HG03060 (cell line): ENCODE measurements at regions not wholly inside any gene's neighbourhood (a gene's known extent, or its start where the extent isn't known, plus 50 kb on each side); places are given as distances from the start of the nearest gene placed in this dataset.

Source experiments
- ATAC-seq: cut with Tn5 transposase; IDR thresholded peaks from one replicate; pipeline ENCODE4 v1.9.1; 2021; ENCODE audit warnings: low read depth, moderate number of reproducible peaks; ENCODE audit not compliant: unreplicated experiment

- ATAC-seq, result no peak
Observed at GRCh38 chrX:26008042-26008441, 130.1 kb upstream of the MAGEB18 start.

- ATAC-seq, result no peak
Observed at GRCh38 chrX:26008691-26009090, 129.5 kb upstream of the MAGEB18 start.

- ATAC-seq, result no peak
Observed at GRCh38 chrX:26019386-26019785, 118.8 kb upstream of the MAGEB18 start.

GRCh38 chrX:26026179-26026578, 112.0 kb upstream of the MAGEB18 start:
- no peak for ATAC-seq

- no peak for ATAC-seq
Observed at GRCh38 chrX:26032111-26032912, 105.8 kb upstream of the MAGEB18 start.

DNA sequence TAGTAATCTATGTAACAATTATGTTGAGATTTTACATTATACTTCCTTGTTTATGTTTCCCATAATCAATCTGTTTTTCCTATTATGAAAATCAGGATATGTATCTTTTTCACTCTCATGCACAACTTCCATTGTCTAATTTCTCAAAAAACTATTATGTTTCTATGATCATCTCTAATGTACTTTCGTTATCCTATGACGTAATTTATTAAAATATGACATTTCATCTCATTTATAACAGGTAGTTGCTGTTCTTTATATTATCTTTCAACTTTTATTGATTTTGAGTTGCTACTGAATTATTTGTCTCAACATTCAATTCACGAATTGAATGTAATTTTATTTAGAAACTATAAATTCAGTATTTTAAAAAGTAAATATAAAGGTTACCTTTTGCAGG, 100.8 kb upstream of the MAGEB18 start:
- ATAC-seq, result no peak

- no peak for ATAC-seq
Observed at GRCh38 chrX:26050099-26050498, 88.0 kb upstream of the MAGEB18 start.

- no peak for ATAC-seq
Observed at GRCh38 chrX:26070882-26071281, 67.3 kb upstream of the MAGEB18 start.

DNA sequence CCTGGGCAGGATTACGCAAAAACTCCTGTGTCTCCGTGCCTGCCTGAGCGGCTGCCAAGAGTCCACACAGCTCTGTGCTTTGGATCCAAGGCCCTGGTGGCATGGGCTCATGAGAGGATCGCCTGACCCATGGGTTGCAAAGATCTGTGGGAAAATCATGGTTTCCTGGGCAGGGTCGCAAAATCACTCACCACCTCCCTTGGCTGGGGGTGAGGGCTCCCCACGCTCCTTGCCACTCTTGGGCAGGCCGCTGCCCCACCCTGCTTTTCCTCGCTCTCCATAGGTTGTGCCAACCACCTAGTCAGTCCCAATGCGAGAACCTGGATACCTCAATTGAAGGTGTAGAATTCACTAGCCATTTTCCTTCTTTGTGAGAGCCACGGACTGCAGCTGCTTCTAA, 66.5 kb upstream of the MAGEB18 start:
- no peak for ATAC-seq

GRCh38 chrX:26083093-26083492, 55.0 kb upstream of the MAGEB18 start:
- ATAC-seq, result no peak
